ENCODE measurements at regions not wholly inside any gene's neighbourhood (a gene's known extent, or its start where the extent isn't known, plus 50 kb on each side); places are given as distances from the start of the nearest gene placed in this dataset.

DNA sequence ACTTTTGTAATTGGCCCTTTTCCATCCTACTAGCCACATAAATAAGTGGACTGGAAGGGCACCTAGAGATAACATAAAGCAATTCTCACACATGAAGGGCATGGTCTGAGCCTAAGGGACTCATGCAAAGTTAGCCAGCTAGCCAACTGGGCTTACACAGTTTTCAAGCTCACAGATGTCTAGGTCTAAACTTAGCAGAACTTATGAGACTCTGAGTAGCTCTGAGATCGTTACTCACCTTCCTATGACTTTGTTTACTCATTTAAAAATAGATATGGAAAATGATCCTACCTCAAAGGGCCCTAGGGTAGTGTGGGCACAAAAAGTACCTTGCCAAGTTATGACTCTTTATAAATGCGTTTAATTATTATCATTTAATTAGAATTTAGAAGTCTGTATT, 410.4 kb upstream of the MPDZ start:
- no peak overlapping the region for H3K4me3 ChIP-seq (ENCODE audit: control insufficient read depth, low read depth, low read length)
- DNase-seq (ENCODE audit: low read depth): no peak
- TF ChIP-seq, protein P1, sequence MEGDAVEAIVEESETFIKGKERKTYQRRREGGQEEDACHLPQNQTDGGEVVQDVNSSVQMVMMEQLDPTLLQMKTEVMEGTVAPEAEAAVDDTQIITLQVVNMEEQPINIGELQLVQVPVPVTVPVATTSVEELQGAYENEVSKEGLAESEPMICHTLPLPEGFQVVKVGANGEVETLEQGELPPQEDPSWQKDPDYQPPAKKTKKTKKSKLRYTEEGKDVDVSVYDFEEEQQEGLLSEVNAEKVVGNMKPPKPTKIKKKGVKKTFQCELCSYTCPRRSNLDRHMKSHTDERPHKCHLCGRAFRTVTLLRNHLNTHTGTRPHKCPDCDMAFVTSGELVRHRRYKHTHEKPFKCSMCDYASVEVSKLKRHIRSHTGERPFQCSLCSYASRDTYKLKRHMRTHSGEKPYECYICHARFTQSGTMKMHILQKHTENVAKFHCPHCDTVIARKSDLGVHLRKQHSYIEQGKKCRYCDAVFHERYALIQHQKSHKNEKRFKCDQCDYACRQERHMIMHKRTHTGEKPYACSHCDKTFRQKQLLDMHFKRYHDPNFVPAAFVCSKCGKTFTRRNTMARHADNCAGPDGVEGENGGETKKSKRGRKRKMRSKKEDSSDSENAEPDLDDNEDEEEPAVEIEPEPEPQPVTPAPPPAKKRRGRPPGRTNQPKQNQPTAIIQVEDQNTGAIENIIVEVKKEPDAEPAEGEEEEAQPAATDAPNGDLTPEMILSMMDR (IDR thresholded peaks at IDR 0.05; ENCODE audit: control insufficient read depth, insufficient read depth, low read depth, low read length, missing control alignments): no peak

DNA sequence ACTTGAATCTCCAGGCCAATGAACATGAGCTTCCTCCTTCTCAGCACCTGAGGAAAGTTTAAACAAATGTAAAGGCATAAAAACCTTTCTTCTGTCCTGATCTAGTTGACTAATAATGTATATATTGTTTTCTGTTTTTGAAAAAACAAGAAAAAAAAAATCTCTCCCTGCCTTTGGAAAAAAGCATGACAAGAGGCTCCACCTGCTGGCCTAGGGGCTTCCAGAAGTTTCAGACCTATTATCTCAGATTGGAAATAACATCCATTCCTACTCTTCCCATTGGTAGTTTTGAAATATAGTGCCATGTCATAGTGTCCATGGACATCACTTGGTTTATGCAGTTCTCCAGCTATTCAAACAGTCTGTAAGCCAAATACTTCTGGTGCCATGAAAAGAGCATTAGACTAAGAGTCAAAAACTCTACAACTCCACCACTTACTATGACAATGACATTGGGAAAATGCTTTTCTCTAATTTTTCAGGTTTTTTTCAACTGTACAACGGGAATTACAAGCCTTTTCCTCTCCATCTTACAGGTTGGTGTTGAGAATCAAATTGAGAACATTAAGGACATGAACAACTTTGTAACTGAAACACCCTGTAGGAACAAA, 409.6 kb upstream of the MPDZ start:
- TF ChIP-seq, protein P1 (IDR thresholded peaks at IDR 0.05; ENCODE audit: control insufficient read depth, insufficient read depth, low read depth, low read length, missing control alignments): peak; percentile 12
- H3K4me3 ChIP-seq (ENCODE audit: control insufficient read depth, low read depth, low read length): no peak overlapping the region
- no peak for DNase-seq (ENCODE audit: low read depth)

DNA sequence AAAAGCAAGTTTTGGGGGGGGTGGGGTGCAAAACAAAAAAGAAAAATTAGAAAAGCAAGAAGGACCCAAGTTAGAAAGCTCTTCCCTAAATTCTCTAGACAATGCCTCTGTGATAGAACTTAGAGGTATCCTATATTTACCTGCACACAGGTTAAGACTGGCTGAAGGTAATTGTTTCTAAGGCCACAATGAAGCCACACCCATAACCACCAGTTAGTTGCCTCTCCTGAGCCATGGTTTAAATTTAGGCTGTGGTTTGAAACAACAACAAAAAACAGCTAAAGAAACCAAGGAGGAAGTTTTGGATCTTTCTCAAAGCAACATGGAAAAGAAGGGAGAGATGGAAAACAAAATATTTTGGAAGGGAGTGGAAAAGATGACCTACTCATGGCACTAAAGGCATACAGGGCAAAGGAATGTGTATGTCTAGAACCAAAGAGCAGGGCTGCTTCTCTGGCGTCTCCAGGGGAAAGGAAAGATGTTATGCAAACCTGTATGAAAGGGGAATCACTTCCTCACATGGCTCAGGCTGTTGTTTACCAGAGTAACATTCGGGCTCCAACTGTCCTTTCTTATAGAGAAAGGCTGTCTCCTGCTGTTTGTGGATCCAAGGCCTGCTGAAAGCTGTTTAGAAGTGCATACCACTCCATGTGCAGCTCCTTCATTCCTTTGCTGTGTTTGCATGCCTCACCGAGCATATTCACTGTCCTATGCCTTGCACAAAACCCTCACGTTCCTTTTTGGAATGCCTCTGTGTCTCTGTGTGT, 408.9 kb upstream of the MPDZ start:
- no peak for DNase-seq (ENCODE audit: low read depth)
- TF ChIP-seq, protein P1 (IDR thresholded peaks at IDR 0.05; ENCODE audit: control insufficient read depth, insufficient read depth, low read depth, low read length, missing control alignments): no peak
- H3K4me3 ChIP-seq (ENCODE audit: control insufficient read depth, low read depth, low read length): no peak overlapping the region

DNA sequence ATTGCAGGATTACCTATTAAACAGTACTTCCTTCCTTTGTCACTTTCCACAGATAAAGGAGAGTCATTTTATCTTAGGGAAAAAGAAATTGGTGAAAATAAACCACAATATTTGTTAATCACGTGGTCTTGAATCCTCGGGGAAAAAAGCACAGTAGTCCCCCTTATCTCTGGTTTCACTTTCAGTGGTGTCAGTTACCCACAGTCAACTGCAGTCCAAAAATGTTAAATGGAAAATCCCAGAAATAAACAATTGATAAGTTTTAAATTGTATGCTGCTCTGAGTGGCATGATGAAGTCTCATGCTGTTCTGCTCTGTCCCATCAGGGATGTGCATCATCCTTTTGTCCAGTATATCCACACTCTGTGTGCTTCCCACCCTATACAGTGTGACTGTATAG, 405.2 kb upstream of the MPDZ start:
- DNase-seq (ENCODE audit: low read depth): no peak
- H3K4me3 ChIP-seq (ENCODE audit: control insufficient read depth, low read depth, low read length): no peak overlapping the region
- TF ChIP-seq, protein P1 (IDR thresholded peaks at IDR 0.05; ENCODE audit: control insufficient read depth, insufficient read depth, low read depth, low read length, missing control alignments): no peak

DNA sequence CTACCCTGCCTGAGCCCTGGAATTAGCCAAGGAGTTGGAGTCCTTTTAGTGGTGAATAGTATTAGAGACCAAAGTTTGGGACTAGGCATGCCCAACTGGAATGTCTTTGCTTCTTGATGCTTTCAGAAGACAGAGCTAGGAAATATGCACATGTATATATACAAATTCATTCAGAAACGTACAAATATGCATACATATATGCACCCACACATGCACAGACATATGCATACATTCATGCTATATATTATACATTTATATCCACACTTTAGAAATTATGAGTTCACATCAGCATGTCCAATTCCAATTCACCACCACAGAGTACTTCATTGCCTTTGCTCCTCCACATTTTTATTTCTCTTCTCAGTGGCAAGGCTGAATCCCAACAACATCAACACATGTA, 398.3 kb upstream of the MPDZ start:
- no peak for DNase-seq (ENCODE audit: low read depth)
- TF ChIP-seq, protein P1 (IDR thresholded peaks at IDR 0.05; ENCODE audit: control insufficient read depth, insufficient read depth, low read depth, low read length, missing control alignments): no peak
- H3K4me3 ChIP-seq (ENCODE audit: control insufficient read depth, low read depth, low read length): no peak overlapping the region

DNA sequence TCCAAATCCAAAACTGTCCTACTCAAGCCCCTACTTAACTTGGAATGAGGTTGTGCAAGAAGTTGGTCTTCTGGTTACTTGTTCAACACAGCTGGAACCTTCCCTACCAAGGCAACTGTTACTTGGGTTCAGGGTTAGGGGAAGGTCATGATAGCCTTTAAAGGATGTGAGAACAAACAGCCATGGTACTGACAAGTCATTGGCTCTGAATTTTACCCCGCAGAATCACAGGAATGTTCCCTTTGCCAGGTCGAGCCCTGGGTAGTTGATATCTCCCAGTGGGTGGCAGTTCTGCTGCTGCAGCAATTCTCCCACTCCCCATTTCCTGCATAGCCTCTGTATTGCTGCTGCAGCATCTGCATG, 396.1 kb upstream of the MPDZ start:
- no peak for DNase-seq (ENCODE audit: low read depth)
- H3K4me3 ChIP-seq (ENCODE audit: control insufficient read depth, low read depth, low read length): no peak overlapping the region
- TF ChIP-seq, protein P1 (IDR thresholded peaks at IDR 0.05; ENCODE audit: control insufficient read depth, insufficient read depth, low read depth, low read length, missing control alignments): no peak

Measured in AG09309 (cell line).